SH-SY5Y (cell line): ENCODE measurements at regions not wholly inside any gene's neighbourhood (a gene's known extent, or its start where the extent isn't known, plus 50 kb on each side); places are given as distances from the start of the nearest gene placed in this dataset.

ENCODE experiments used
- GATA2 ChIP-seq: IDR thresholded peaks from 2 replicates; pipeline ENCODE4 v1.6.1; 2011; ENCODE audit warnings: mild to moderate bottlenecking, low read depth, low read length
- GATA3 ChIP-seq: IDR thresholded peaks from 2 replicates; pipeline ENCODE4 v1.6.1; 2011; ENCODE audit warnings: low read depth, mild to moderate bottlenecking, low read length, moderate library complexity

DNA sequence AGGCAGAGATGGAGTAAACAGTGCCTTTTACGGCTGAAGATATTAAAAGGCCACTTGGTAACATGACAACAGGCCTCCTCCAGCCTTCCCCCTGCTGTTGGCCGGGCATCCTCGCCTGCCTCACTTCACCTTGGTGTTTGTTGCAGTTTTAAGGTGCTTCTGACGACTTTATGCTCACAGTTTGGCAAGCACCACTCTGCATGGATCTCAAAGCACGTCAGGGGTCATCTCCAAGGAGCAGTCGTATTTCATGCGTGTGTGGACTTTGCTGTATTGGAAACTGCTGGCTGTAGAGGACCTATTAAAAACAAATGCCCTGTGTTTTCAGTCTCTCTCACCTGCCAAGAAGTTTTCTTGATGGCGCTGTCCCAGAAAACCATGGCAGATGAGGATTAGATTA, 483.1 kb downstream of the RPS24 start:
- TF ChIP-seq GATA3 (no peak), GATA2 (no peak)
